ENCODE measurements at regions not wholly inside any gene's neighbourhood (a gene's known extent, or its start where the extent isn't known, plus 50 kb on each side); places are given as distances from the start of the nearest gene placed in this dataset.
"Not testable (repeated sequence)": the region's sequence is repeated elsewhere in the genome, so short reads cannot be mapped to it uniquely, and the experiment has no call there.

GRCh38 chr2:131672471-131673399 lies 145.0 kb downstream of the CCDC74A start:
- TF ChIP-seq CTCF (IDR thresholded peaks at IDR 0.05): peak; percentile 42 to 68 (median 60)
- TF ChIP-seq POLR2A (IDR thresholded peaks at IDR 0.05): not testable (repeated sequence)

Measured in heart left ventricle (tissue), 13 donors.